GM12891 (cell line): ENCODE measurements at regions not wholly inside any gene's neighbourhood (a gene's known extent, or its start where the extent isn't known, plus 50 kb on each side); places are given as distances from the start of the nearest gene placed in this dataset.

Experiments used
- PAX5 ChIP-seq: IDR thresholded peaks from 2 replicates; pipeline ENCODE4 v1.6.1; 2011; ENCODE audit warnings: low read length, moderate library complexity, mild to moderate bottlenecking; ENCODE audit not compliant: insufficient read depth, severe bottlenecking
- POLR2A ChIP-seq: IDR thresholded peaks from 2 replicates; pipeline ENCODE4 v1.6.1; 2011; ENCODE audit warnings: low read depth, low read length, control low read depth
- POLR2AphosphoS5 ChIP-seq: IDR thresholded peaks from 2 replicates; pipeline ENCODE4 v1.6.1; 2011; ENCODE audit warnings: low read depth, low read length, control low read depth
- POU2F2 ChIP-seq: IDR thresholded peaks from 2 replicates; pipeline ENCODE4 v1.6.1; 2011; ENCODE audit warnings: low read depth, mild to moderate bottlenecking, control low read depth, low read length, moderate library complexity
- SPI1 ChIP-seq: IDR thresholded peaks from 2 replicates; pipeline ENCODE4 v1.6.1; 2011; ENCODE audit warnings: low read depth, low read length, control low read depth
- TAF1 ChIP-seq: IDR thresholded peaks from 2 replicates; pipeline ENCODE4 v1.6.1; 2011; ENCODE audit warnings: low read depth, low read length, control low read depth

DNA sequence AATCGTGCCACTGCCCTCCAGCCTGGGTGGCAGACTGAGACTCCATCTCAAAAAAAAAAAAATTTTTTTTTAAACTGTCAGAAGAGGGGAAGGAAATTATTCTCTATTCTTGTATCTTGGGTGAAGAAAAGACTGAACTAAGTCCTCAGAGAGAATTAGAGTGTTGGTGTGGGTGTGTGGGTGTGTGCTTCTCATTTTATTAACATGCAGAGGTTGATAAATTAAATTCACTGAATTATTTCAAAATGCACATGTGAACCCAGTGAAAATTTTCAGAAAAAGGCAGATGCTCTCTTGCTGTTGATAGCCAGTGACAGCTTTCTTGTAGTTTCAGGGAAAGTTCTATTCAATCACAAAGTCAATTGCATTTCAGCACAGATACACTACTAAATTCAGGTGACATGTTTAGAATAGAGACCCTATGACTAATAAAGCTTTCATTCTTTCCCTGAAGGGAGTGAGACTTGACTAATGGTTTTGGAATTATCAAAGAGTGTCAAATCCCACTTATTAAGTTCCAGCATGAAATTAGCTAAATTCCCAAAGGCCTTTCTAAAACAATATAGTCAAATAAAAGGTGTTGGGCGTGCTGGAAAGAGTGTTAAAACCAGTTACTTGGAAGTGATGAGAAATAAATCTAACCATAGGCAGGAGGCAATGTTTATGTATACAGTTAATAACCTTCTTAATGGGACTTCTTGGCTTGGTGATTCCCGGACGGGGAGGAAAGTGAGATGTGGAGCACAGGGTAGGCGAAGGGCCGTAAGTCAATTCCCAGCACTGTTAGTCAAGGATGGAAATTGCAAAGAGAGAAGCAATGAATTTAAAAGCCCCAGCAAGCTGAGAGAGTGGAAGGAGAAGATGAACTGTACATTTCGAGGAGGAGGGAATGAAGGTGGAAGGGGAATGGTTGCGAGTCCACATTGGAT, 103.2 kb upstream of the SPATA31D4 start:
- no peak for TF ChIP-seq POLR2A
- TF ChIP-seq POLR2AphosphoS5: no peak
- TF ChIP-seq POU2F2: no peak
- no peak for TF ChIP-seq SPI1
- no peak for TF ChIP-seq TAF1
- TF ChIP-seq PAX5: no peak
